Neural progenitor cell (in vitro differentiated cells): ENCODE measurements at regions not wholly inside any gene's neighbourhood (a gene's known extent, or its start where the extent isn't known, plus 50 kb on each side); places are given as distances from the start of the nearest gene placed in this dataset.

Experiments used
- CTCF ChIP-seq: fragments of 200-600 bp; sonication (generic); IDR thresholded peaks from 2 replicates; pipeline ENCODE4 v1.5.1; 2017; ENCODE audit warnings: antibody characterized with exemption, mild to moderate bottlenecking
- EZH2 ChIP-seq: fragments of 200-600 bp; sonication (generic); IDR thresholded peaks from 2 replicates; pipeline ENCODE4 v1.6.1; 2017; ENCODE audit warnings: antibody characterized with exemption, mild to moderate bottlenecking, moderate library complexity
- EZH2phosphoT487 ChIP-seq: fragments of 200-600 bp; sonication (generic); IDR thresholded peaks from 2 replicates; pipeline ENCODE4 v1.6.1; 2017; ENCODE audit warnings: antibody characterized with exemption

GRCh38 chr14:99055019-99055418 is 217.0 kb downstream of the BCL11B start:
- no peak for TF ChIP-seq CTCF
- TF ChIP-seq EZH2 = no peak
- no peak for TF ChIP-seq EZH2phosphoT487
